ENCODE measurements at regions not wholly inside any gene's neighbourhood (a gene's known extent, or its start where the extent isn't known, plus 50 kb on each side); places are given as distances from the start of the nearest gene placed in this dataset.

- H3K36me3 ChIP-seq = no peaks in the 10 kb centered on the region
- no peak overlapping the region for H3K27ac ChIP-seq
- no peaks in the 10 kb centered on the region for H3K27me3 ChIP-seq
- TF ChIP-seq POLR2A (IDR thresholded peaks at IDR 0.05) (no peak), CTCF (IDR thresholded peaks at IDR 0.05) (no peak), POLR2AphosphoS5 (IDR thresholded peaks at IDR 0.05) (no peak)
- DNase-seq (ENCODE audit: low spot score in 2 of 2) = no peak
- peaks cover 0 to 4% of the 10 kb centered on the region in 2 donors for H3K9me3 ChIP-seq
- H3K4me1 ChIP-seq = no peaks in the 10 kb centered on the region
- H3K4me3 ChIP-seq = no peak overlapping the region
- intact Hi-C loops (cut with DNase I; ENCODE audit: low total_unique reads) = loop anchor here (10.0 kb wide), 1 partner anchor 1181 kb away; no protein-coding TSS in a partner anchor
Observed at GRCh38 chr20:58106143-58106750, 122.2 kb downstream of the ANKRD60 start.

GRCh38 chr20:58103961-58104360 lies 124.5 kb downstream of the ANKRD60 start:
- DNase-seq (ENCODE audit: low spot score in 2 of 2) = no peak
- H3K9me3 ChIP-seq = no peaks in the 10 kb centered on the region
- no peaks in the 10 kb centered on the region for H3K36me3 ChIP-seq
- H3K27me3 ChIP-seq = no peaks in the 10 kb centered on the region
- intact Hi-C loops (cut with DNase I; ENCODE audit: low total_unique reads) = loop anchor here (10.0 kb wide), 1 partner anchor 1179 kb away; no protein-coding TSS in a partner anchor
- no peak overlapping the region for H3K27ac ChIP-seq
- TF ChIP-seq POLR2A (IDR thresholded peaks at IDR 0.05) (no peak), POLR2AphosphoS5 (IDR thresholded peaks at IDR 0.05) (no peak), CTCF (IDR thresholded peaks at IDR 0.05) (no peak)
- H3K4me1 ChIP-seq = no peaks in the 10 kb centered on the region
- H3K4me3 ChIP-seq = no peak overlapping the region

GRCh38 chr20:58103517-58103904 lies 124.9 kb downstream of the ANKRD60 start:
- H3K9me3 ChIP-seq = no peaks in the 10 kb centered on the region
- no peak for DNase-seq (ENCODE audit: low spot score in 2 of 2)
- H3K4me3 ChIP-seq = no peak overlapping the region
- TF ChIP-seq POLR2A (IDR thresholded peaks at IDR 0.05) (no peak), POLR2AphosphoS5 (IDR thresholded peaks at IDR 0.05) (no peak), CTCF (IDR thresholded peaks at IDR 0.05) (no peak)
- intact Hi-C loops (cut with DNase I; ENCODE audit: low total_unique reads) = loop anchor here (10.0 kb wide), 1 partner anchor 1179 kb away; no protein-coding TSS in a partner anchor
- H3K27me3 ChIP-seq = no peaks in the 10 kb centered on the region
- H3K4me1 ChIP-seq = no peaks in the 10 kb centered on the region
- H3K36me3 ChIP-seq = no peaks in the 10 kb centered on the region
- no peak overlapping the region for H3K27ac ChIP-seq

- Histone ChIP-seq H3K9me3 (no peaks in the 10 kb centered on the region), H3K36me3 (no peaks in the 10 kb centered on the region), H3K4me3 (no peak overlapping the region), H3K4me1 (no peaks in the 10 kb centered on the region), H3K27me3 (no peaks in the 10 kb centered on the region), H3K27ac (no peak overlapping the region)
- intact Hi-C loops (cut with DNase I; ENCODE audit: low total_unique reads) = loop anchor here (10.0 kb wide), 1 partner anchor 1178 kb away; no protein-coding TSS in a partner anchor
- no peak for TF ChIP-seq POLR2AphosphoS5 (IDR thresholded peaks at IDR 0.05)
- no peak for TF ChIP-seq POLR2A (IDR thresholded peaks at IDR 0.05)
- no peak for TF ChIP-seq CTCF (IDR thresholded peaks at IDR 0.05)
- DNase-seq (ENCODE audit: low spot score in 2 of 2) = no peak
Observed at GRCh38 chr20:58102744-58103516, 125.5 kb downstream of the ANKRD60 start.

GRCh38 chr20:58102261-58102660 lies 126.2 kb downstream of the ANKRD60 start:
- intact Hi-C loops (cut with DNase I; ENCODE audit: low total_unique reads) = loop anchor here (10.0 kb wide), 1 partner anchor 1177 kb away; no protein-coding TSS in a partner anchor
- Histone ChIP-seq H3K27ac (no peak overlapping the region), H3K27me3 (no peaks in the 10 kb centered on the region), H3K4me3 (no peak overlapping the region), H3K36me3 (no peaks in the 10 kb centered on the region), H3K9me3 (no peaks in the 10 kb centered on the region), H3K4me1 (no peaks in the 10 kb centered on the region)
- peak in 1 of 2 donors; percentile 77 for DNase-seq (ENCODE audit: low spot score in 2 of 2)
- TF ChIP-seq POLR2A (IDR thresholded peaks at IDR 0.05) = no peak
- TF ChIP-seq CTCF (IDR thresholded peaks at IDR 0.05) = no peak
- TF ChIP-seq POLR2AphosphoS5 (IDR thresholded peaks at IDR 0.05) = no peak

Data from breast epithelium (tissue), 4 donors.